Inflammatory macrophage treated with lipopolysaccharide for 1 hour (primary cell): ENCODE measurements at regions not wholly inside any gene's neighbourhood (a gene's known extent, or its start where the extent isn't known, plus 50 kb on each side); places are given as distances from the start of the nearest gene placed in this dataset.
A peak's percentile ranks its signal among the peaks of the same experiment; 100 is the strongest.

Experiments
- DNase-seq, 2 donors: peaks; one replicate each; pipeline ENCODE4 v3.0.0-alpha.2; 2020 to 2022

GRCh38 chr14:94717808-94718207 is 52.1 kb downstream of the GSC start:
- no peak for DNase-seq

DNA sequence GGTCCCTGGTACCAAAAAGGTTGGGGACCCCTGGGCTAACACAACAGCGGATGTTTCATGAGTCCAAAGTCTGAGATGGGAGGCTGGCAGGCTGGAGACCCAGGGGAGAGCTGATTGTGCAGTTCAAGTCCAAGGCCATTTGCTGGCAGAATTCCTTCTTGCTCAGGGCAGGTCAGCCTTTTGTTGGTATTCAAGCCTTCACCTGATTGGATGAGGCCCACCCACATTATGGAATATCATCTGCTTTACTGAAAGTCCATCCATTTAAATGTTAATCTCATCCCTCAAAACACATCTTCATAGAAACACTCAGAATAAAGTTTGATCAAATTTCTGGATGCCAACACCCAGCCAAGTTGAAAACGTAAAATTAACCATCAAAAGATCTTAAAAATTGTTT is 52.9 kb downstream of the GSC start:
- no peak for DNase-seq

DNA sequence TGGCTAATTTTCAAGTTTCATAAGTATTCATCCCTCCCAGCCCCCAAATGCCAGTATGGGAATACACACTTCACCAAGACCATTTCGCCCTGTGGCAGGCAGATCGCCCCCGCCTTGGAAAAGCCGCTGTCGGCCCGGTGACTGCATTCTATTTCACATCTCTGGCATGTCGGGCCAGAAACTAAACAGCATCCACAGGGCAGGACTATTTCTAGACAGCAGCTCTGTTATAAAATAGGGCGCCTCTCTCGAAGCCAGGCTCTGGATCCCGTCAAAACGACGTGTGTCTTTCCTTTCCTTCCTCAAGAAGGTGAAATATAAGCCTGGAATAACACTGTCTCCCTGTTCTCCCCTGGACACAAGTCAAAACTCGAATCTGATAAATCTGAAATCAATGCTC is 56.8 kb downstream of the GSC start:
- DNase-seq, result no peak

DNA sequence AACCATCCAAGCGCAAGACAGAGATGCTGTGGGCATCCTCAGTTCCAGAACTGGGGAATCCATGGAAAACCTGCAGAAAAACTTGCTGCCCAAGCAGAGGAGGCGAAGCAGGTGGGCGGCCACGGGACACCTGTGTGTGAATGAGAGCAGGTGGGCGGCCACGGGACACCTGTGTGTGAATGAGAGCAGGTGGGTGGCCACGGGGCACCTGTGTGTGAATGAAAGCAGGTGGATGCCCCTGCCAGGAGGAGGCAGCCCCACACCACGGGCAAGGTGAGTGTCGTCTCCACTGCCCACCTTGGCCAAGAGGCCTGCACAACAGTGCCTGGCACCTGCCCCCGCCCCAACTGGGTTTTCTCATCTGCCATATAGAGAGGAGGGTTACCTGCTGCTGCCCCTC is 59.2 kb downstream of the GSC start:
- no peak for DNase-seq

GRCh38 chr14:94707494-94707893 is 62.4 kb downstream of the GSC start:
- DNase-seq, result no peak

DNA sequence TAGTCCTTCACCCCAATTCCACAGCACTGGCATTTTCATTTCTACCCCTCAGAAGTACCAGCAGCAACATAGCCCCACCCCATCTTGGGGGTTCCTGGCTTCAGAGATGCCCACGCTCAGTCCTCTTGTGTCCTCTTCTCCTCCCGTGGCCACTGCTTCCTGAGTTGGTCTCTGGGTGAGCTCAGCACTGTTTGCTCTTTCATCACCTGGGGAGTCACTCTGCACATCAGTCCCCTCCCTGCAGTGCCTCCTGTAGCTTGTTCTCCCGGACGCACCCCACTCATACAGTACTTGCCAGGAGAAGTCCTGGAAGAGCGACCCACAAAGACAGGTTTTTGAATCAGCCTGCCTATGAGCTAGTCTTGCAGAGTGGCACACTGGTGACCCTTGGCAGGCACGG is 63.8 kb downstream of the GSC start:
- DNase-seq, result no peak

GRCh38 chr14:94702629-94703028 is 67.3 kb downstream of the GSC start:
- no peak for DNase-seq

DNA sequence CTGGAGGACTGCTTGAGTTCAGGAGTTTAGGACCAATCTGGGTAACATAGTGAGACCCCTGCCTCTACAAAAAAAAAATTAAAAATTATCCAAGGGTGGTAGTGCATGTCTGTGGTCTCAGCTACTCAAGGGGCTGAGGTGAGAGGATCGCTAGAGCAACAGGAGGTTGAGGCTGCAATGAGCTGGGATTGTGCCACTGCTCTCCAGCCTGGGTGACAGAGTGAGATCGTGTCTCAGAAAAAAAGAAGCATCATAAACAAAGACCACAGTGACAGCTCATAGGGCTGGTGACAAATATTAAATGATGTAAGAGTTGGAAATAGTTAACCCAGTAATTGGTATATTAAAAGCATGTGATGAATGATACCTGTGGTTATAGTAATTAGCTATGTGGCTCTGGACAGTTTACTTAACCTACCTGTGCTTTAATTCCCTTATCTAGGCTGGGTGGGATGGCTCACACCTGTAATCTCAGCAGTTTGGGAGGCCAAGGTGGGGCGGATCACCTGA is 68.0 kb downstream of the GSC start:
- DNase-seq, result no peak

- DNase-seq, result no peak
These were observed 69.6 kb downstream of the GSC start for GRCh38 chr14:94700336-94700735.

- DNase-seq, result no peak
These were observed 70.1 kb downstream of the GSC start for GRCh38 chr14:94699831-94700230.

GRCh38 chr14:94697773-94698556 is 71.9 kb downstream of the GSC start:
- no peak for DNase-seq

DNA sequence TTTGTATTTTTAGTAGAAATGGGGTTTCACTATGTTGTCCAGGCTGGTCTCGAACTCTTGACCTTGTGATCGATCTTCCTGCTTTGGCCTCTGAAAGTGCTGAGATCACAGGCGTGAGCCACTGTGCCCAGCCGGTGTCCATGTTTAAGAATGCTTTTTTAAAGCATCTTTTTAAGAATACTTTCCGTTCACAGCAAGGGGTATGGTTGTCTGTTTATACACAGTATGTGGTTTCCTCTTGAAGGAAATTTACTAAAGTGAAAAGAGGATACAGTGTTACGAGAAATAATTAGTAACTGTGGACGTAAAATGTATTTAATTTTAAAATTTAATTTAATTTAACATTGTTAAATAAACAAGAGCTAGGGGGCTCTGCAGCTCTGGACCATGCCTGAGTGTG is 73.4 kb downstream of the GSC start:
- no peak for DNase-seq

- no peak for DNase-seq
These were observed 74.7 kb downstream of the GSC start for GRCh38 chr14:94695231-94695630.

DNA sequence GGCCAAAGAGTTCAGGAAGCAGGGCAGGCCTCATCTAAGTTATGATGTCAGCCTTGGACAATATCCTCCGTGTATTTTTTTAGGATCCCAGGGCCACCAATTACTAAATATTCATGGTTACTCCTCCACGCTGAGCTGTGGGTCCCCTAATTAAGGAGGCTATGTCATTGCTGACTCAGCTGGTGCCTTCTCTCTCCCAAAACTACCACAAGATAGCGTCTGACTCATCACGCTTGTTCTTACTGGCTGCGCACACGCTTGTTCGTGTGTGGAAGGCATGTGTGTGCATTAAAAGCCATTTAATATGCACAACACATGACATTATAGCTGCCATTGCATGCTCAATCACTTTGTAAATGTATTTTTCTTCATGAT is 78.3 kb downstream of the GSC start:
- no peak for DNase-seq

GRCh38 chr14:94690896-94691659 is 78.8 kb downstream of the GSC start:
- DNase-seq, result no peak

GRCh38 chr14:94690486-94690885 is 78.3 kb downstream of the SERPINA3 start:
- DNase-seq, result no peak

DNA sequence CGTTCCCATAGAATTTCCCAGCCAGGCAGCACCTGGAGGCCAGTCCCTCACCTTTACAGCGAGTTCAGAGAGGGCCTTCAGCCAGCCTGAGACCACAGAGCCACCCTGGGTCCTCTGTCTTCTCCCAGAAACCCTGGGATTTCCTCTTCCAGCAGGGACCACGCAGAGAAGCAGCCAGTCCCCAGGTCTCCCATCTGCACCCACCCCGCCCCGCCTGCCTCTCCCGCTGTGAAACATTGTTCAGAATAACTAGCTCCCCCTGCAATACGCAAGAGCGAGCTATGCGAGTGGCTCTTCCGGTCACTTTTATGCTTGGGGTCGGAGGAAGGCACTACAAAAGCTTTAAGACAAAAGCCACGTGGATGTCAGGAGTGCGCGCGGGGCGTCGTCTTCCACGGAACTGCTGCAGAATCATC is 77.8 kb downstream of the SERPINA3 start:
- DNase-seq, result no peak

GRCh38 chr14:94689218-94689984 is 77.2 kb downstream of the SERPINA3 start:
- DNase-seq, result peak in 1 of 2 donors; percentile 52

DNA sequence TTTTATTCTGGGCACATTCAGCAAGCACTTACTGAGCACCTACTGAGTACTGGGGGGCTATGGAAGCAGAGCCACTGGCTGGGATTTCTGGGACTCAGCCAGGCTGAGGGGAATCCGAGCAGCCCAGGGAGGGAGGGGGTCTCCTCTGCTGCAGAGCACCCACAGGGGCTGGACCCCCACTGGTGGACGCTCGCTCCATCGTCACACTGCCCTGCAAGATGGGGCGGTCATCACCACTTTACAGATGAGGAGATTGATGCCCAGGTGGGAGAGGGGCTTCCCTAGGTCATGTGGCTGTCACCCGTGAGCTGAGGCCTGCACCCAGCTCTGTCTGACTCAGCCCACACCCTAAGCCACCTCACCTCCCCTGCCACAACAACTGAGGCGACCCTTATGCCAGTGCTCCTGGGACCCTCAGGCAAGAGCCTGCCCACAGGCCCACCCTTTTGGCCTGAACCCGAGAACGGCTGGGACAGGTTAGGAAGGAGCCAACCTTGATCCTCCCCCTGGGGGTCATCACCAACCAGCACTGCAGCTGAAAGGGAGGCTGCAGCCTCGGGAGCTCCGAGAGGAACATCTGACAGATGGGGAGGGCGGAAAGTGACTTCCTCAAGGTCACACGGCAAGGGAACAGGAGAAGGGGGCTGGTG is 74.4 kb downstream of the SERPINA3 start:
- DNase-seq, result no peak

- DNase-seq, result no peak
These were observed 73.7 kb downstream of the SERPINA3 start for GRCh38 chr14:94685681-94686485.

DNA sequence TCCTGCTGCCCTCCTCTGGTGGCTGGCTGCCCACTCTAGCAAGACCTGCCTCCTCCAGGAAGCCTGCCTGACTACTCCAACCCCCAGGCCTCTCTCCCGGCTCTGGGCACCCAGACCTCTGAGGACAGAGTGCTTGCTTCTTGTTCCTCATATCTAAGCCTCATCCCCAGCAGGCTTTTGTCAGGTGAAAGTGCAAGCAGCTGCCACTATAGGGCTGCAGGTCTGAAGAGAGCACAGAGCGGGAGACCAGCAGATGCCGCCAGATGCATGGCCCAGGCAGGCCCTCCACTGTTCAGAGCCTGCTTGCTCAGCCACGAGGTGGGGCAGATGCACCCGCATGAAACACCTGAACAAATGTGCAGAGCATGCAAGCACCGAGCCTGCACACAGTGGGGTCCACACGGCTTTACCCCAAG is 73.0 kb downstream of the SERPINA3 start:
- DNase-seq, result no peak

GRCh38 chr14:94682736-94683135 is 70.5 kb downstream of the SERPINA3 start:
- DNase-seq, result no peak
